ENCODE measurements at regions not wholly inside any gene's neighbourhood (a gene's known extent, or its start where the extent isn't known, plus 50 kb on each side); places are given as distances from the start of the nearest gene placed in this dataset.

GRCh38 chr3:137061186-137061585 lies 103.4 kb downstream of the IL20RB start:
- no peak overlapping the region for H3K27ac ChIP-seq
- no peak for TF ChIP-seq CTCF (conservative IDR thresholded peaks at IDR 0.05)

- no peak overlapping the region for H3K27ac ChIP-seq
- no peak for TF ChIP-seq CTCF (conservative IDR thresholded peaks at IDR 0.05)
These were observed 104.5 kb downstream of the IL20RB start for GRCh38 chr3:137062250-137062649.

- no peak overlapping the region for H3K27ac ChIP-seq
- TF ChIP-seq CTCF (conservative IDR thresholded peaks at IDR 0.05), result no peak
These were observed 107.6 kb downstream of the IL20RB start for GRCh38 chr3:137065381-137065780.

- H3K27ac ChIP-seq, result no peak overlapping the region
- TF ChIP-seq CTCF (conservative IDR thresholded peaks at IDR 0.05), result no peak
These were observed 108.3 kb downstream of the IL20RB start for GRCh38 chr3:137066092-137066491.

GRCh38 chr3:137071104-137071503 lies 113.3 kb downstream of the IL20RB start:
- no peak overlapping the region for H3K27ac ChIP-seq
- no peak for TF ChIP-seq CTCF (conservative IDR thresholded peaks at IDR 0.05)

GRCh38 chr3:137075020-137075419 lies 117.2 kb downstream of the IL20RB start:
- H3K27ac ChIP-seq, result no peak overlapping the region
- TF ChIP-seq CTCF (conservative IDR thresholded peaks at IDR 0.05), result no peak

GRCh38 chr3:137078040-137078439 lies 120.3 kb downstream of the IL20RB start:
- H3K27ac ChIP-seq, result no peak overlapping the region
- TF ChIP-seq CTCF (conservative IDR thresholded peaks at IDR 0.05), result no peak

GRCh38 chr3:137079571-137079970 lies 121.8 kb downstream of the IL20RB start:
- H3K27ac ChIP-seq, result no peak overlapping the region
- TF ChIP-seq CTCF (conservative IDR thresholded peaks at IDR 0.05), result no peak
